T47D (cell line): ENCODE measurements at regions not wholly inside any gene's neighbourhood (a gene's known extent, or its start where the extent isn't known, plus 50 kb on each side); places are given as distances from the start of the nearest gene placed in this dataset.

Experiments
- DNase-seq, 2 experiments: peaks; one replicate each; pipeline versions ENCODE4 v3.0.0 to v3.0.0-alpha.2; 2011 to 2012; ENCODE audit warnings: low read depth in 1 of 2, low spot score in 1 of 2
- JUND ChIP-seq: IDR thresholded peaks from 2 replicates; pipeline ENCODE4 v1.6.1; 2012; ENCODE audit warnings: low read depth
- in situ Hi-C: cut with HindIII; loops from 2 replicates; pipeline ENCODE4 v1.10.0; 2016; ENCODE audit warnings: low sequenced_read_pairs, low pct_unique_long_range_greater_than_20kb

- in situ Hi-C loops = no loop called here
- no peak for DNase-seq
- no peak for TF ChIP-seq JUND
Measured at GRCh38 chr16:7227229-7227721, 105.4 kb upstream of the RBFOX1 start.

- in situ Hi-C loops = no loop called here
- DNase-seq = no peak
- no peak for TF ChIP-seq JUND
Measured at GRCh38 chr16:7221157-7221556, 111.5 kb upstream of the RBFOX1 start.

- TF ChIP-seq JUND = no peak
- in situ Hi-C loops = no loop called here
- DNase-seq = no peak
Measured at GRCh38 chr16:7218936-7219335, 113.7 kb upstream of the RBFOX1 start.

GRCh38 chr16:7217797-7218196 is 114.8 kb upstream of the RBFOX1 start:
- DNase-seq = no peak
- TF ChIP-seq JUND = no peak
- in situ Hi-C loops = no loop called here

- TF ChIP-seq JUND = no peak
- DNase-seq = no peak
Measured at GRCh38 chr16:7216719-7217118, 115.9 kb upstream of the RBFOX1 start.

GRCh38 chr16:7211781-7212180 is 120.9 kb upstream of the RBFOX1 start:
- in situ Hi-C loops = no loop called here
- DNase-seq = no peak
- TF ChIP-seq JUND = no peak

More at GRCh38 chr16:7216719-7217118, 115.9 kb upstream of the RBFOX1 start:
- in situ Hi-C loops = no loop called here

- in situ Hi-C loops = no loop called here
- no peak for DNase-seq
- TF ChIP-seq JUND = no peak
Measured at GRCh38 chr16:7209598-7209997, 123.0 kb upstream of the RBFOX1 start.

GRCh38 chr16:7206469-7206868 is 126.2 kb upstream of the RBFOX1 start:
- no peak for TF ChIP-seq JUND
- in situ Hi-C loops = no loop called here
- DNase-seq = no peak

GRCh38 chr16:7200320-7200719 is 132.3 kb upstream of the RBFOX1 start:
- TF ChIP-seq JUND = no peak
- no peak for DNase-seq
- in situ Hi-C loops = no loop called here

- no peak for DNase-seq
- in situ Hi-C loops = no loop called here
- no peak for TF ChIP-seq JUND
Measured at GRCh38 chr16:7185689-7186088, 147.0 kb upstream of the RBFOX1 start.

- no peak for DNase-seq
- in situ Hi-C loops = no loop called here
- TF ChIP-seq JUND = no peak
Measured at GRCh38 chr16:7185165-7185564, 147.5 kb upstream of the RBFOX1 start.

GRCh38 chr16:7183768-7184167 is 148.9 kb upstream of the RBFOX1 start:
- DNase-seq = no peak
- in situ Hi-C loops = no loop called here
- no peak for TF ChIP-seq JUND

- peak in 1 of 2 experiments; percentile 54 for DNase-seq
- no peak for TF ChIP-seq JUND
- in situ Hi-C loops = no loop called here
Measured at GRCh38 chr16:7182510-7183109, 150.0 kb upstream of the RBFOX1 start.

- TF ChIP-seq JUND = no peak
- DNase-seq = no peak
- in situ Hi-C loops = no loop called here
Measured at GRCh38 chr16:7177875-7178274, 154.8 kb upstream of the RBFOX1 start.
